ENCODE measurements at regions not wholly inside any gene's neighbourhood (a gene's known extent, or its start where the extent isn't known, plus 50 kb on each side); places are given as distances from the start of the nearest gene placed in this dataset.

- Mint-ChIP-seq H3K27ac (no peak overlapping the region), H3K36me3 (no peaks in the 10 kb centered on the region), H3K27me3 (no peaks in the 10 kb centered on the region), H3K9me3 (no peaks in the 10 kb centered on the region), H3K4me1 (ENCODE audit: unreplicated experiment) (peaks cover 13% of the 10 kb centered on the region), H3K4me3 (no peak overlapping the region)
- no peak for DNase-seq (ENCODE audit: extremely low spot score, unreplicated experiment)
- no peak for TF ChIP-seq CTCF (conservative IDR thresholded peaks at IDR 0.05)
Observed at GRCh38 chr3:165640970-165641369, 196.3 kb downstream of the BCHE start.

GRCh38 chr3:165640031-165640430, 197.2 kb downstream of the BCHE start:
- no peaks in the 10 kb centered on the region for H3K27me3 Mint-ChIP-seq
- no peak for DNase-seq (ENCODE audit: extremely low spot score, unreplicated experiment)
- H3K27ac Mint-ChIP-seq = no peak overlapping the region
- peaks cover 13% of the 10 kb centered on the region for H3K4me1 Mint-ChIP-seq (ENCODE audit: unreplicated experiment)
- H3K9me3 Mint-ChIP-seq = no peaks in the 10 kb centered on the region
- TF ChIP-seq CTCF (conservative IDR thresholded peaks at IDR 0.05) = no peak
- H3K36me3 Mint-ChIP-seq = no peaks in the 10 kb centered on the region
- H3K4me3 Mint-ChIP-seq = no peak overlapping the region

GRCh38 chr3:165638034-165638433, 199.2 kb downstream of the BCHE start:
- TF ChIP-seq CTCF (conservative IDR thresholded peaks at IDR 0.05) = no peak
- no peaks in the 10 kb centered on the region for H3K36me3 Mint-ChIP-seq
- H3K4me1 Mint-ChIP-seq (ENCODE audit: unreplicated experiment) = peaks cover 9% of the 10 kb centered on the region
- DNase-seq (ENCODE audit: extremely low spot score, unreplicated experiment) = no peak
- no peak overlapping the region for H3K4me3 Mint-ChIP-seq
- H3K27ac Mint-ChIP-seq = no peak overlapping the region
- H3K27me3 Mint-ChIP-seq = no peaks in the 10 kb centered on the region
- no peaks in the 10 kb centered on the region for H3K9me3 Mint-ChIP-seq

- H3K36me3 Mint-ChIP-seq = no peaks in the 10 kb centered on the region
- no peaks in the 10 kb centered on the region for H3K9me3 Mint-ChIP-seq
- DNase-seq (ENCODE audit: extremely low spot score, unreplicated experiment) = no peak
- no peak for TF ChIP-seq CTCF (conservative IDR thresholded peaks at IDR 0.05)
- no peak overlapping the region for H3K4me3 Mint-ChIP-seq
- H3K27ac Mint-ChIP-seq = no peak overlapping the region
- no peaks in the 10 kb centered on the region for H3K27me3 Mint-ChIP-seq
- peaks cover 1% of the 10 kb centered on the region for H3K4me1 Mint-ChIP-seq (ENCODE audit: unreplicated experiment)
Observed at GRCh38 chr3:165636684-165637015, 200.6 kb downstream of the BCHE start.

- Mint-ChIP-seq H3K4me3 (no peak overlapping the region), H3K4me1 (ENCODE audit: unreplicated experiment) (no peaks in the 10 kb centered on the region), H3K9me3 (no peaks in the 10 kb centered on the region), H3K36me3 (no peaks in the 10 kb centered on the region), H3K27me3 (no peaks in the 10 kb centered on the region), H3K27ac (no peak overlapping the region)
- DNase-seq (ENCODE audit: extremely low spot score, unreplicated experiment) = no peak
- no peak for TF ChIP-seq CTCF (conservative IDR thresholded peaks at IDR 0.05)
Observed at GRCh38 chr3:165635791-165636683, 201.2 kb downstream of the BCHE start.
